HG02623 (cell line): ENCODE measurements at regions not wholly inside any gene's neighbourhood (a gene's known extent, or its start where the extent isn't known, plus 50 kb on each side); places are given as distances from the start of the nearest gene placed in this dataset.

Source experiments
- ATAC-seq: cut with Tn5 transposase; IDR thresholded peaks from one replicate; pipeline ENCODE4 v1.9.1; 2021; ENCODE audit warnings: moderate library complexity; ENCODE audit not compliant: unreplicated experiment

DNA sequence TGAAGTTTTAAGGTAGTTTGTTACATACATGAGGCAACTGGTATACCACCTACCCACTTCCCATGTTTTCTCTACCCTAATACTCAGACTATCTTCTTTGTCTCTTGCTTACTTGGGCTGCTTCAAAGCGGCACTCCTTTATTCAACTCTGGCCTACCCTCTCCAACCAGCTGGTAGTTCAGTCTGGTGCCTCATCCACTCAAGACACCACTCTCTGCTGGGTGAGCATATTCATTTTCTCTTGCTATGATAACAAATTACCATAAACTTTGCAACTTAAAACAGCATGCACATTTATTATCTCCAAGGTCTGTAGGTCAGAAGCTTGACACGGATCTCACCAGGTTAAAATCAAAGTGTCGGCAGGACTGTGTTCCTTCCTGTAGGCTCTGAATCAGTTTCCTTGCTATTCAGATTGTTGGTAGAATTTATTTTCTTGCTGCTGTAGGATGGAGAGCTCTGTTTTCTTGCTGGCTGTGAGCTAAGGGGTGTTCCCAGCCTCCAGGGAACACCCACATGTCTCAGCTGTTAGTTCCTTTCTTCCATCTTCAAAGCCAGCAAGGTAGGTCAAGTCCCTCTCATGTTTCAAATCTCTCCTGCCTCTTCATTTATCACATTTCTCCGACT is 666.0 kb downstream of the DIAPH3 start:
- ATAC-seq = no peak

DNA sequence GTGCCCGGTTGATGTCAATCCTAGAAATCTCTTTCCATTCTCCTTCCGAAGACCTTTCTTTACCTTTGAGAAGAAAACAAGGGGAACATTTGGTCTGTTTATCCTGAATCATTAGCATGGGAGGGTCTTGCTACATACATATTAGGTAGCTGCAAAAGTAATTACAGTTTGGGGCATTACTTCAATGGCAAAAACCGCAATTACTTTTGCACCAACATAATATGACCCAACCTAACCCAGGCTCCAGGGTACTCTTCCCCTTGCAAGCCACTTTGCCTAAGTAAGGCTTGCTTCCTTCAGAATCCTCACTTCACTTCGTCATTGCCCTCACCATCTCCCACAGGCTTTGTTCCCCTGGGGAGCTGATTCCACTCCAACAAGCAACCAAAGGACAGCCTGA is 662.7 kb downstream of the DIAPH3 start:
- no peak for ATAC-seq

DNA sequence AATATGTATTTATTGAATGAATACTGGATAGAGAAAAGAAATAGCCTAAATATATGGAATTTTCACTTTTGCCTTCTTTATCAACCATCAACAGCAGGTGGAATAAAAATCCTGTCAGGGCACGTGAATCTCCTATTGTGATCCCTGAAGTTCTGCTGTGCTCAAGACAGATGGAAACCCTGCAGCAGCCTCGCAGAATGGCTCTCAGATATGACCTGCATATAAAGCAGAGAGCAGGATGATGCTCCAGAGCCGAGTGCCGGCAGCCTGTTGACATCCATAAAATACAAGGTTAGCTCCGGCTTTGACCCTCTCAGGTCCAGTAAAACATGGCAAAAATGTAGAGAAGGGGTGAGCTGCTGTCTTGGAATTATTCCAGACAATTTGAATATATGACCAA is 659.3 kb downstream of the DIAPH3 start:
- no peak for ATAC-seq

DNA sequence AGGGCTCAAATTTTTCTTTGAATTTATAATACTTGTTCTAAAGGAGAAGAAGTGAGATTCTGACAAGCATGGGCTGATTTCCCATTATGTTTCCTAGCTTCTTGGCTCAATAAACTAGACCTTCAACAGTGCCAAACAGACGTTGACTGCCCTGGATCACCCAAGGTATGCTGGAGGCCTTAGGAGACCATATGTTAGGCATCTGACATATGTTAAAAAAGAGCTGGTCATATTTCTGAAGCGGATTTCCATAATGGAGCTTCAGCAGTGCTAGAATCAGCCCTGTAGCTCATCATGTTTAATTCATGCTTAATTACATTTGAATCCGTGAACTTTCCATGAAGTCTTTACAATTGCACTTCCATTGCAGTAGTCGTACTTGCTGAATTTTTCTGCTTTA is 653.3 kb downstream of the DIAPH3 start:
- ATAC-seq = no peak

DNA sequence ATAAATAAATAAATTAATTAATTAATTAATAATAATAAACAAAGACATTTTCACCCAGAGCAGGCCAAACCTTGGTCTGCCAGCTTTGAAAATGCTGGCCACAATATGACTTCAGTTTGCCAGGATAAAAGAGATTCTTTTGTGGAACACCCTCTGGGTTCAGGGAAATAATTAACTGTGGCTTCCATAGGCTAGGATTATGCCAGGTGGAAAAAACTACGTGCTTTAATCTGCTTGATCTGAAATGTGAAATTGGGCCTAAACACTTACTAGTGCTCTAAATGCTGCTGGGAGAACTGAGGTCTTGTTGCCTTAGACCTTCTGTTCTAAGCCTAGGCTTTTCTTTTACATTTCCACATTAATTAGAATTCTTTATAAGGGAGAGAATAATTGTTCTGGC is 650.0 kb downstream of the DIAPH3 start:
- ATAC-seq = no peak

DNA sequence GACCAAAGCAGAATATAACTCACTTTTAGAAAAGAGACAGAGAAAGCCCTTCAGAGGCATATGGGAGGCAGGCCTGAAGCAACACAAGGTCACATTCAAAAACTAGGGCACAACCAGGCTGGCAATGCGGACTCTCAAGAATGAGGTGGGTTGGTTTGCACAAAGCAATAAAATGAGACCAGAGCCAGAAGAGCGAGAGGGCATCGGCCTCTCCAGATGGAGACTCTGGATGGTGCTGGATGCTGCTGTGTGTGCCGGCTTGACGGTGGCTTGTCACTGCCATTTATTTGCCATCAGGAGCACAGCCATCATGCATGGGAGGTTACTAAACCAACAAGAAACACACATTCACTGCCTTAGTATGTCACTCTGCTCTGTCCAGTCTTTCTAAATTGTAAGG is 649.4 kb downstream of the DIAPH3 start:
- ATAC-seq = no peak

DNA sequence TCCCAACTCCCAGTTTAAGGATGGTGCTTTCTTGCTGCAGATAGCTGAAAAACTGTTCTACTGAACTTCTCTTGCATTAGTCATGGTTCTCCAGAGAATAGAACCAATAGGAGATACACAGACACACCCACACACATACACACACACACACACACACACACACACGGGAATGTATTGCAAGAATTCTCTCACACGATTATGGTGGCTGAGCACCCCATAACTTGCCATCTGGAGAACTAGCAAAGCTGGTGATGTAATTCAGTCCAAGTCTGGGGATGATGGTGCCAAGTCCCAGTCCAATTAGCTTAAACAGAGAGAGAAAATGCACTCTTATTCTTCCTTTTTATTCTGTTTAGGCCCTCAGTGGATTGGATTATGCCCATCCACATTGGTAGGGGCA is 643.9 kb downstream of the DIAPH3 start:
- no peak for ATAC-seq

DNA sequence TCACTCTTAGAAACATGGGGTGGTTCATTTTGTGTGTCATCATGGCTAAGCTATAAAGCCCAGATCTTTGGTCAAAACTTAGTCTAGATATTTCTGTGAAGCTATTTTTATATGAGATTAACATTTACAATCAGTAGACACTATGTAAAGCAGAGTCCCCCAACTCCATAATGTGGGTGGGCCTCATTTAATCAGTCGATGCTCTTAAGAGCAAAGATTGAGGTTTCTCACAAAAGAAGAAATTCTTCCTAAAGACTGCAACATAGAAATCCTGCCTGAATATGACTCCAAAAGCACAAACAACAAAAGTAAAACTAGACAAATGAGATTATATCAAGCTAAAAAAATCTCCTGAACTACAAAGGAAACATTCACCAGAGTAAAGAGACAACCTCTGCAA is 642.2 kb downstream of the DIAPH3 start:
- ATAC-seq = no peak

DNA sequence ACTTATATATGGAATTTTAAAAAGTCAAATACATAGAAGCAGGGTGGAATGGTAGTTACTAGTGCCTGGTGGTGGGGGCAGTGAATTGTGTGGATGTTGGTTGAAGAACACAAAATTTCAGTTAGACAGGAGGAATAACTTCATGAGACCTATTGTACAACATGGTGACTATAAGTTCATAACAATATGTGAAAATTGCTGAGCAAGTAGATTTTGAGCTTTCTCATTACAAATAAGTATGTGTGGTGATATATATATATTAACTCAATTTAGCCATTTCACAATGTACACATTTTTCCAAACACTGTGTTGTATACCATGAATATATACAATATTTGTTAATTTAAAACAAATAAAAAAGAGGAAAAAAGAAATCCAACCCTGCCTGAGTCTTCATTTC is 641.1 kb downstream of the DIAPH3 start:
- no peak for ATAC-seq

DNA sequence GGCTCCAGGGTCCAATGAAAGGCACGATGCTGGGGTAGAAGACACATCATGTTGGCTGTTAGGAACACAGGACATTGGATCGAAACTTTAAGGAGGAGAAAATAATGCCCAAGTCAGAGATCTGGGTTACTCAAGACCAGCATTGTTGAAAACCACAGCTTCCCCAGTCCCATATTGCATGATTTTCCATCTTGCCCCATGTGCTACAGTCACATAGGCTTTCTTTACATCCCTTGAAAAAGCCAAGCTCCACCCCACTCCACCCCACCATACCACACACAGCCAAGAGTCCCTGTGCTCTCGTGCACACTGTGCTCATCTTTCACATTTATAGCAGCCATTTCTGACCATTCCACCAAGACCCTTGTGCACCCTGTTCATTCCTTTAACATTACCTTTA is 636.2 kb downstream of the DIAPH3 start:
- no peak for ATAC-seq

DNA sequence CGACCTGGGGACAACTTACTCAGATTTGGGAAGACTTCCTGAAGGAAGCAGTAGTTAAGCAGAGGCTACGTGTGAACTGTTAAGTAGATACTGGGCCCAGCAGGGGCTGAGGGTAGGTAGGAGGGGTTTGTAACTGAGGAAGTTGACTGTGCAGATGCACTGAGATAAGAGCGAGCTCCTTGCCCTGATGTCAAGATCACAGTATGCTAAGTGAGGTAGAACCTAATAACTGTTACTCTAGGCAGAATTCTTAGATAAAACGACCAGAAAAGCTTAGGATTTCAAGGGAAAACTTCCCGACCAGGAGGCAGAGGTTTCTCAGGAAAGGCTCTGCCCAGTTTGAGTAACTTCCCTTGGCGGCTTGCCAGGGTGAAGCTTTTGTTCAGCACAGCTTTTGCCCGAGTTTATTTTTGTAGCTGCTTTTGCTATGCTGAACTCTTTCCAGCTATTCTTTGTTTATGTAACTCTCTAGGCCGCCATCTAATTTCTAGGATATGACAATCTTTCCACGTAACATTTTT is 632.1 kb downstream of the DIAPH3 start:
- no peak for ATAC-seq

DNA sequence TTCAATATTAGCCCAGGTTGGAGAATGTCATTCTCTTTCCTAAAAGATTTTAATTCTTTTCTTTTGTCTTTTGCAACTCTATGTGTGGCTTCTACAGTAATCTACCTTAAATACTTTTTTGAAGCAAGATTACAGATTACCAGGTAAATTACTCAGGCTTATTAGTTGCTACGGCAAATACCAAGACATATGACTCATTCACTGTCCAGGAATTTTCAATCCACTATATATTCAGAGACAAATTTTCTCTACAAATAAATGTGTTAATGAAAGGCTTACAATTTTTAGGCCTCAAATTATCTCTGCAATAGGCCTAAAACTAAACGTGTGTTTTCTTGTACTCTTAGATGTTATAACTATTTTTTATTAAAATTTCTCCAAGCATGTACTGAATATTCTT is 631.3 kb downstream of the DIAPH3 start:
- no peak for ATAC-seq

DNA sequence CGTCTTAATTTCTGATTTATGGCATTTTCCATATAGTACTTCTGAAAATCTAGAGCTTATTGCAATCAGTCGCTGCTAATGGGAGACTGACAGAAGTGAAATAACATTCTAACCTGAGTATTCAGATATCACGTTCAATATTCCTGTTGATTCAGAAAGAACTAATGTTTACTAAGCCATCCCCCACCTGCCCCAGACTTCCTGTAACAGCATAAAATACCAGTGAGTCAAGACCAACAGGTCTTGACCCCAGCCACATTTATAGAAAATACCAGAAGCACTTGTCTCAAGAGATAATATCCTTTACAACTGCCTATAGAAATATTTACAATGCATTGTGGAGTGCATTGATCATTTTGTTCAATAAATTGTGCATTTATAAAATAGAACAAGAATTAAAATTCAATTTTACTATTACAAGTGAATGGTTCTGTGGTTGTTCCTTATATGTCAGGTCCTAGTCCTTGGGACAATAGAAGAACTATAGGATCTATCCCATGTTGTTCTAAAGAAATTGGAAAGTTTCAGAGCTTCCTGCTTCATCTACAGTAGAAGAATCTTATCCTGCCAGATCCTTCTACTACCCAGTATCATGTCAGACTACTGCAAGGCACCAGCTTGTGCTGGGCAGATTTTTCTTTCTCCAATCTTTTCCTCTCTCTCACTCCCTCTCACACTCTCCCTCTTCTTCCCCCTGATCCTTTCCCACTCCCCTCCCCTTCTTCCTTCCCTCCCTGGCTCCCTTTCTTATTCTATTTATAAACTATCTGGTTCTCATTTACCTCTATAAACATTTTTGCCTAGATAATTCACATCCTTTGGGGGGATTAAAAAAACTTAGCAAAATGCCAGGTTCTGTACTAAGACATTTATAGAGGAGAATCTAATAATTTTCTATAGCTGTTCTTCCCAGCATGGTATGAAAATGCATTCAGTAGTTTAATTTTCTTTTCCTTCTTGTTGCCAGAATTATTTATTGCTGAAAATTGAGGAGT is 629.9 kb downstream of the DIAPH3 start:
- ATAC-seq = no peak

DNA sequence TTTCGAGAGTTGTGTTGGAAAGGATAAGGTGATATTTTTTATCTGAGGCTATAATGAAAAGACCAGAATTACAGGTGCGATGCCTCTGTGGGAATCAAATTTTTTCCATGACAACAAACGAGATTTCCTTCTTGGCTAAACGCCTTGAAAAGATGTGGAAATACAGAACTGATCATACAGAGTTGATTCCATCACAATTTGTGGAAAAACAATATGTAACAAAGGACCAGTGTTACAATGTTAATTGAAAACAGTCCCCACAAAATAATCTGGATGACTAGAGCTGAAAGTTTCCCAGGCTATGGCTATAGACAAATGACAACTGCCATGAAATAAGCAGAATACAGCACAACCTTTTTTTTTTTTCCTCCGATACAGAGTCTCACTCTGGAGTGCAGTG is 628.9 kb downstream of the DIAPH3 start:
- ATAC-seq = no peak

DNA sequence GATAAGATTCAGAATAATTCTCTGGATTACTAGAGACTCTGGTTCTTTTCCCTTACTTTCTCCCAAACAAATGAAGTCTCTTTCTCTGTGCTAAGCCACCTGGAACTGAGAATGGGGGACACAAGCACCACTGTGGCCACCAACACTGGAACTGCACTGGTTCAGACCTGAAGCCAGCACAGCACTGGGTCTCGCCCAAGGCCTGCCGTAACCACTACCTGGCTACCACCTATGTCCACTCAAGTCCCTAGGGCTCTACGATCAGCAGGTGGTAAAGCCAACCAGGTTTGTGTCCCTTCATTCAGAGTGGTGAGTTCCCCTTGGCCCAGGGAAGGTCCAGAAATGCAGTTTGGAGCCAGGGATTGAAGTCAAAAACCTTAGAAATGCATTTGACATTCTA is 626.2 kb downstream of the DIAPH3 start:
- no peak for ATAC-seq

DNA sequence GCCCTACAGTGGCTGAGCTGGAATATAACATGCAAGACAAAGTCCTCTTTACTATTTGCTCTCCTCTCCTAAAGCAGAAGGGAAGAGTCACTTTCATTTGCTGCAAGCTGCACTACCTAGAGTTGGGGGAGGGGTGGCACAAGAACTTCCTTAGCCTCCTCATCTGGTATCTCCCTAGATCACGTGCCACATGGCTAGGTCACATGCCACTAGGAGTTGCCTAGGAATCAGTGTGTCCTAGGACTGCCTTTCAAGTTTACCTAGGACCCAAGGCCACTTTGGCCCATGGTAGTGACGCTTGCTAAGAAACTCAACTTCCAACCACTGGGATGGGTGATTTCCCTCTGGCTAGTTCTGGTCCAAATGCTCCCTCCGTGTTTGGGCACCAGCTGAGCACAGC is 625.2 kb downstream of the DIAPH3 start:
- no peak for ATAC-seq

DNA sequence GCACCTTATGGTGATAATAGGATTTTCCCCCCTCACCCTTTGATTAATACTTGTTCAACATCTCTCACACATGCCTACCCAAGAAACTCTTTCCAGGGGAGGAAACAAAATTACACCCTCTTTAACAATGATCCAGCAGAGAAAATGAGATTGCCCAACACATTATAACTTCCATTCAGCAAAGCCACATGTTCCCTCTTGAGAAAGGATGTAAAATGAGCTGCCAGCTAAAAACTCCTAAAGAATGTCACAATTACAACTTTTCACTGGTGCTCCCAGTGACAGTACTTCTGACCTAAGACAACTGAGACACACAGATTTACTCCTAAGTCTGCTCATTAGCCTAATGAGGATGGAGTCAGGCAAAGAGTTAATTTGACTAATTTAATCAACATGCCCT is 621.4 kb downstream of the DIAPH3 start:
- no peak for ATAC-seq

DNA sequence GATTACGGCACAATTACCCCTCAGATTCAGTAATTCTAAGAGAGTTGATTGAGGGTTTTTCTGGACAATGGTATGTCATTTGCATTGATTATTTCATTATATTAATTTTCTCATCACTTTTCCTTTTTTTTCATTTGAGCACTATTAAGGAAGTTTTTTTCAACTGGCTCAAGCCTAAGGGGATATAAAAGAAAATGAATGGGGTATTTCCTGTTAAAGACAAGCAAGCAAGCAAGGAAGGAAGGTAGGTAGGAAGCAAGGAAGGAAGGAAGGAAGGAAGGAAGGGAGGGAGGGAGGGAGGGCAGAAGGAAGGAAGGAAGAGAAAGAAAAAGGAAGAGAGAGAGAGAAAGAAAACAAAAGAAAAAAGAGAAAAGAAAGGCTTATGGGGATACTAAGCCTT is 620.3 kb downstream of the DIAPH3 start:
- no peak for ATAC-seq

DNA sequence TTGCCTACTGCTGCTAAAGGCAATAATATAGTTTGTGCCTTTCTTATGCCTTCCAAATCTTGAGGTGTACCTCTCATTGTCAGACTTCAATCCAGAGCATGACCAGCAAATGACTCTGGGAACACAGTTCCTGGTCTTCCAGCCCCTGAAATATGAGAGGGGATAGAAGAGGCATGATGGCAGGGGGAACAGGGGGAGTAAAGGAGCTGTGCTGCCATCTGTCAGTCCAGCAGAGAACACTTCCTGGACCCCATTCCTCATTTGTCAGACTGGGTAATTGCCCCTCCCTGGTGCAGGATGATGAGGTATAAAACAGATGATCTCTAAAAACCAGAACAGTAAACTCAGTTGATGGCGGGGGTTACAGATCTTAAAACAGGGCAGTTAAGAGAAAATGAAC is 618.7 kb downstream of the DIAPH3 start:
- ATAC-seq = no peak

DNA sequence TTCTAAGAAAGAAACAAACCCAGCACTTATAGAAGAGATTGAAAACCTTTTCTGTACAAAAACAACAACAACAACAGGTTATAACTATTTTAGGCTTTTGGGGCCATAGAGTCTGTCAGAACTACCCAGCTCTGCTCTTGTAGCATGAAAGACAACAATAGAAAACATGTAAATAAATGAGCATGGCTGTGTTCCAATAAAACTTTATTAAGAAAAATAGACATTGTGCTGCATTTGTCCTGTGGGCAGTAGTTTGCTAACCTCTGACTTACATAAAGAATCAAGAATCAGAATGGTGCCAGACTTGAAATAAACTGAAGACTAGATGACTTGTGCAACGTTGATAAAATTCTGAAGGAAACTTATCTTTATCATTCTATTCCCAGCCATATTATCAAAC is 617.5 kb downstream of the DIAPH3 start:
- ATAC-seq = no peak

DNA sequence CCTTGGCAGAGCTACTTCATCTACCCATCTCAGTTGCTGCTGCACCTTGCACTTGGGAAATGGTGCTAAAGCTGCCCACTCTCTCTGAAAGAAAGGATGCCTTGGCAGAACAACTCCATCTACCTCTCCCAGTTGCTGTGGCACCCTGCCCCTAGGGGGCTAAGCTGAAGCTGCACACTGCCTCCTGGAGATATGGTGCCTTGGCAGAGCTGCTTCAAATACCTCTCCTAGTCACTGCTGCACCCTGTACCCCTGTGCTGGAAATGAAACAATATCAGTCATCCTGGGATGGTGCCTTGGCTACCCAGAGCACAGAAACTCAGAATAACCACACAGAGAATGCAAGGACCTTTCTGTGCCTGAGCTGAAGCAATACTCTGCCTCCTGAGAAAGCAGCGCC is 615.8 kb downstream of the DIAPH3 start:
- no peak for ATAC-seq

DNA sequence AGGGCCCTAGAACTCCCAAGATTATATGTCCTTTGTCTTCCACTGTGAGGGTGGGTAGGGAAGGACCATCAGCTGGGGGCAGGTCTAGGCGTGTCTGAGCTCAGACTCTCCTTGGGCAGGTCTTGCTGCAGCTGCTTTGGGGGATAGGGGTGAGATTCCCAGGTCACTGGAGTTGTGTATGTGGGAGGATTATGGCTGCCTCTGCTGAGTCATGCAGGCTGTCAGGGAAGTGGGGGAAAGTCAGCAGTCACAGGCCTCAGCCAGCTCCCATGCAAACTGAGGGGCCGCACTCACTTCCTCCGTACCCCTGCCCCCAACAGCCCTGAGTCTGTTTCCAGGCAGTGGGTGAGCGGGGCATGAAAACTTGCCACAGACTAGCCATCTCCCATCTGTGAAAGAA is 600.8 kb downstream of the DIAPH3 start:
- no peak for ATAC-seq
